ENCODE measurements at regions not wholly inside any gene's neighbourhood (a gene's known extent, or its start where the extent isn't known, plus 50 kb on each side); places are given as distances from the start of the nearest gene placed in this dataset.
A peak's percentile ranks its signal among the peaks of the same experiment; 100 is the strongest.

DNA sequence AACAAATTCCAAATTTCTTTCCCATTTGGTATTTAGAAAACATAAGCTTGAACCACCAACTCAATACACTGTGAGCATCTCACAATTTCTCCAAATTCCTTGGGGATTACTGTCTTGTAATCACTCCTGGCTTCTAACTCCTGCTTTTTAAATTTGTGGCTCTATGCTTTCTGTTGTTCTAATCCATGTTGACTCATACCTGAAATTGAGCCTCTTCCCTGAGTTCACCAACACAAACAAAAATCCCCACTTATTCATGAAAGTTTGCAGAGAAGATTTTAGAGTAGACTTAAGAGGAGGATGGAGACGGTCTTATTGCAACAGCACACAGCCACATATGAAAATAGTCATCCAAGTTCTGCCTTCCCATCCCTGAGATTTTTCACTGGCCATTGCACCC, 252.5 kb downstream of the PTEN start:
- H3K4me3 ChIP-seq (ENCODE audit: low read depth, low read length) = peak overlapping the region; percentile 42
- DNase-seq (ENCODE audit: low read depth) = peak; percentile 14
- TF ChIP-seq, protein P1, sequence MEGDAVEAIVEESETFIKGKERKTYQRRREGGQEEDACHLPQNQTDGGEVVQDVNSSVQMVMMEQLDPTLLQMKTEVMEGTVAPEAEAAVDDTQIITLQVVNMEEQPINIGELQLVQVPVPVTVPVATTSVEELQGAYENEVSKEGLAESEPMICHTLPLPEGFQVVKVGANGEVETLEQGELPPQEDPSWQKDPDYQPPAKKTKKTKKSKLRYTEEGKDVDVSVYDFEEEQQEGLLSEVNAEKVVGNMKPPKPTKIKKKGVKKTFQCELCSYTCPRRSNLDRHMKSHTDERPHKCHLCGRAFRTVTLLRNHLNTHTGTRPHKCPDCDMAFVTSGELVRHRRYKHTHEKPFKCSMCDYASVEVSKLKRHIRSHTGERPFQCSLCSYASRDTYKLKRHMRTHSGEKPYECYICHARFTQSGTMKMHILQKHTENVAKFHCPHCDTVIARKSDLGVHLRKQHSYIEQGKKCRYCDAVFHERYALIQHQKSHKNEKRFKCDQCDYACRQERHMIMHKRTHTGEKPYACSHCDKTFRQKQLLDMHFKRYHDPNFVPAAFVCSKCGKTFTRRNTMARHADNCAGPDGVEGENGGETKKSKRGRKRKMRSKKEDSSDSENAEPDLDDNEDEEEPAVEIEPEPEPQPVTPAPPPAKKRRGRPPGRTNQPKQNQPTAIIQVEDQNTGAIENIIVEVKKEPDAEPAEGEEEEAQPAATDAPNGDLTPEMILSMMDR (IDR thresholded peaks at IDR 0.05; ENCODE audit: insufficient read depth, low read depth, low read length, missing control alignments) = no peak

DNA sequence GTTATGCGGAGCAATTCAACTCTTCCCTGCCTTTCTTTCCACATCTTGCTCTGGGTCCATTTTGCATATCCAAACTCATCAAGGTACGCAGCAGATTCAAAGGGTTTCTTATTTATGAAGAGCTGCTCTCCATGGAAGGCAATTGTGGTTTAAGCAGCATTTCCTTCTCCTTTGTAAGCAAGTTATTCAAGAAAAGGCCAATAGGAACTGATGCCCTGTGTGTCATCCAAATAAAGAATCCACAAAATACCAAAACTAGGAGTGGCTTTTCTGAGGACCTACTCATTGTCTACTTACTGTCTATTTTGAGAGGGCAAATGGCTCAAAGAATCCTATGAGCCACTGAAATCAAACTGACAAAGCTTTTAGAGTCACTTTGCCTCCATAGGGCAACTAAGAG, 253.1 kb downstream of the PTEN start:
- TF ChIP-seq, protein P1 (IDR thresholded peaks at IDR 0.05; ENCODE audit: insufficient read depth, low read depth, low read length, missing control alignments) = no peak
- peak overlapping the region; percentile 42 for H3K4me3 ChIP-seq (ENCODE audit: low read depth, low read length)
- peak; percentile 18 for DNase-seq (ENCODE audit: low read depth)

DNA sequence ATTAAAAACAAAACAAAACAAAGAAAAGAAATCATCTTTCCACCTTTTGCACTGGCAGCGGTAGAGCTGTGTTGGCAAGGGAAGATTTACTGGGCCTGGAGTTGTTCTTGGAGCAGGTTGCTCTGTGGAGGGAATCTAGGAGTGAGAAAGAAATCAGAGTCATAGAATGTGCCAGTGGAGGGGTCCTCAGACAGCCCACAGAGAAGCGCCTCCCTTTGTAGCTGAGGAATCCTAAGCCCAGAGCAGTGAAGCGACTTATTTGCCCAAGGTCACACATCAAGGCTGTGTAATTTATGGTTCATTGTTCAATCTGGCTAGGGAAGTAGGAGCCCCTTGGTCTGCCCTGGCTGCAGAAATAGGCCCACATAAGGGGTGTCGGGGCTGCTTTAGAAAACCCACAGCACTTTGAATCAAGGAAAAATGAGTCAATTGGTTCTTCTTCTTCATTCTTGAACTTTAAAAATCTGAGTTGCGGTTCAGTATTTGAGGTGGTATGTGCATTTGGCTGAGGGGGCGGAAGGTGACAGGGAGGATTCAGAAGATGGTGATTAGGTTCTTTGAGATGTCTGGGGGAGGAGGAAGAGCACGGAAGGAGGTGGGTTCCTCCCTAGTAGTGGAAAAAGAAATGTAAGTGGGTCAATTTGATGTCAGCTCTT, 253.7 kb downstream of the PTEN start:
- DNase-seq (ENCODE audit: low read depth) = peak; percentile 80
- TF ChIP-seq, protein P1 (IDR thresholded peaks at IDR 0.05; ENCODE audit: insufficient read depth, low read depth, low read length, missing control alignments) = no peak
- peak overlapping the region; percentile 42 for H3K4me3 ChIP-seq (ENCODE audit: low read depth, low read length)

DNA sequence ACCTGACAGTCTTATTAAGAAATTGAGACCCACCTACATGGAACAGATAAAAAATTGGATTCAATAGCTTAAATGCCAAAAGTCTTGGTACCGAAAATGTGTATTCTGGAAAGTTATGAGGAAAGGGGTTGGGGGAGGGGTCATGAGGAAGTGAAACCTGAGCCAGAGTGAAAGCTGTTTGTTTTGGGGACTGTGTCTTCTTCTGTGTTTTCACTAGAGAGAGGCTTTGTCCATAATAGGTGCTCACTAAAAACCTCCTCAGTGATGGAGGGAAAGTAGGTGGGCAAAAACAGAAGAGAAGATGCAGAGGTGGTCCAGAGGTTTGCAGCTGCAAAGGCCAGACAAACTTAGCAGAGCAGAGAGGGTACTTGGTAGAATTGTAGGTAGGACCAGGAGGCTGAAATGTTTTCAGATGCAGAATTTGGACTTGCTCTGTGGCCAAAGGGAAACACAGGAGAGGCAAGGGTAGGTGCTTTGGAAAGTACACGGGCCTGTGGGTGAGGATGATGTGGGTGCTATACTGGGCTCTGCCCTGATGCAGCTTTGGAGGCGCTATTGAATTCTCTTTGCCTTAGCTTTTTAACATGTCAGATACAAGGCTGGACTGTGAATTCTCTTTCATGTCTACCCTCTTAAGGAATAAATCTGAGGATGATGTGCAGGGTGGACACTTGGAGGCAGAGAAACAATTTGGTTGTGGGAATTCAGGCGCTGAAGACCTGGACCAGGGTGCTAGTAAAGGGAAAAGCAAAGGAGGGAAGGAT, 254.6 kb downstream of the PTEN start:
- H3K4me3 ChIP-seq (ENCODE audit: low read depth, low read length) = peak overlapping the region; percentile 39
- DNase-seq (ENCODE audit: low read depth) = peak; percentile 76
- TF ChIP-seq, protein P1 (IDR thresholded peaks at IDR 0.05; ENCODE audit: insufficient read depth, low read depth, low read length, missing control alignments) = peak; percentile 54

DNA sequence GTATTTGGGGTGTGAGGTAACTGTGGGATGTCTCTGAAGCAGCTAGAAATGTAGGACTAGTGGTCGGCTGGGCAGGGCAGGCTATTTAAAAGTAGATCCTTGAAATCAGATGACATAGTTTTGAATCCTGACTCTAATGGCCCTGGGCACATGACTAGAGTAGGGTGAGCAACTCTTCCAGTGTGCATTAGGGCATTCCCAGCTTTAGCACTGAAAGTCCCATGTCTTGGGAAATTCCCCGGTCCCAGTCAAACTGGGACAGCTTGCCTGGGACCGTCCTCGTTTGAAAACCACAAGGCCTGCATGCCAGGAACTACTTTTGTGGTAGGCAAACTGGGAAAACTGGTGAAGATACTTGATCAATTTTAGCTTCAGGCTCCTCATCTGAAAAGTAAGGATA, 255.3 kb downstream of the PTEN start:
- H3K4me3 ChIP-seq (ENCODE audit: low read depth, low read length) = peak overlapping the region; percentile 39
- TF ChIP-seq, protein P1 (IDR thresholded peaks at IDR 0.05; ENCODE audit: insufficient read depth, low read depth, low read length, missing control alignments) = no peak
- DNase-seq (ENCODE audit: low read depth) = peak; percentile 39

DNA sequence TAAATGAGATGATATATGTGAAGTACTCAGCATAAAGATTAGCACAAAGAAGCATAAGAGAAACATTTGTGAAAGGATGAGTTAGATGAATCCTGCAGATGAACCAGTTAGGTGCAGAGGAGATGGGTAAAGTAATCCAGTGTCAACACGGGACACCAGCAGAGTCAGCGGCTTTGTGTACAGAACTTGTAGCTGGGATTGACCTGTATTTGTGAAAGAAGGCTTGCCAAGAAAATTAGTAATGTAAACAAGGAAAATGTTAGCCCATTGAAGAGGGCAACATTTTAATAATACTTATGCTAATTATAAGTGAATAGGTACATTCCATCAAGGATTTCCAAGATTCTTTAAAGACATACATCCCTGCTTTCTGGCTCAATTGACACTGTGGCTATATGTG, 255.7 kb downstream of the PTEN start:
- H3K4me3 ChIP-seq (ENCODE audit: low read depth, low read length) = peak overlapping the region; percentile 39
- TF ChIP-seq, protein P1 (IDR thresholded peaks at IDR 0.05; ENCODE audit: insufficient read depth, low read depth, low read length, missing control alignments) = no peak
- no peak for DNase-seq (ENCODE audit: low read depth)
